HG02885 (cell line): ENCODE measurements at regions not wholly inside any gene's neighbourhood (a gene's known extent, or its start where the extent isn't known, plus 50 kb on each side); places are given as distances from the start of the nearest gene placed in this dataset.
"Not testable (repeated sequence)": the region's sequence is repeated elsewhere in the genome, so short reads cannot be mapped to it uniquely, and the experiment has no call there.

Experiments
- ATAC-seq: cut with Tn5 transposase; IDR thresholded peaks from one replicate; pipeline ENCODE4 v1.9.1; 2021; ENCODE audit warnings: mild to moderate bottlenecking; ENCODE audit not compliant: unreplicated experiment, poor library complexity

- ATAC-seq: no peak
Measured at GRCh38 chr2:38454081-38454480, 77.0 kb upstream of the ATL2 start.

- not testable (repeated sequence) for ATAC-seq
Measured at GRCh38 chr2:38451778-38452177, 74.7 kb upstream of the ATL2 start.

GRCh38 chr2:38450509-38450908, 73.4 kb upstream of the ATL2 start:
- no peak for ATAC-seq

- ATAC-seq: no peak
Measured at GRCh38 chr2:38448692-38449410, 71.8 kb upstream of the ATL2 start.

GRCh38 chr2:38446906-38447561, 70.0 kb upstream of the ATL2 start:
- ATAC-seq: no peak

GRCh38 chr2:38446418-38446817, 69.3 kb upstream of the ATL2 start:
- no peak for ATAC-seq

GRCh38 chr2:38444247-38444646, 67.2 kb upstream of the ATL2 start:
- no peak for ATAC-seq

- ATAC-seq: no peak
Measured at GRCh38 chr2:38442643-38443541, 65.8 kb upstream of the ATL2 start.

GRCh38 chr2:38441346-38441745, 64.3 kb upstream of the ATL2 start:
- no peak for ATAC-seq

GRCh38 chr2:38440655-38441054, 63.6 kb upstream of the ATL2 start:
- ATAC-seq: no peak

- ATAC-seq: no peak
Measured at GRCh38 chr2:38439863-38440262, 62.8 kb upstream of the ATL2 start.

GRCh38 chr2:38438883-38439612, 62.0 kb upstream of the ATL2 start:
- peak; percentile 61 for ATAC-seq

- ATAC-seq: no peak
Measured at GRCh38 chr2:38438133-38438882, 61.2 kb upstream of the ATL2 start.

GRCh38 chr2:38436227-38436664, 59.2 kb upstream of the ATL2 start:
- no peak for ATAC-seq

GRCh38 chr2:38435775-38436174, 58.7 kb upstream of the ATL2 start:
- ATAC-seq: no peak

GRCh38 chr2:38434595-38434994, 57.5 kb upstream of the ATL2 start:
- no peak for ATAC-seq

GRCh38 chr2:38433607-38433975, 56.5 kb upstream of the ATL2 start:
- no peak for ATAC-seq

GRCh38 chr2:38432820-38433606, 55.9 kb upstream of the ATL2 start:
- no peak for ATAC-seq
